ENCODE measurements at regions not wholly inside any gene's neighbourhood (a gene's known extent, or its start where the extent isn't known, plus 50 kb on each side); places are given as distances from the start of the nearest gene placed in this dataset.

- no peaks in the 10 kb centered on the region for H3K36me3 Mint-ChIP-seq (ENCODE audit: low read depth)
- H3K4me3 Mint-ChIP-seq, result no peak overlapping the region
- intact Hi-C loops (cut with micrococcal nuclease), result no loop called here
- DNase-seq (ENCODE audit: low spot score), result no peak
- no peaks in the 10 kb centered on the region for H3K9me3 Mint-ChIP-seq
- H3K27me3 Mint-ChIP-seq (ENCODE audit: insufficient read depth), result no peaks in the 10 kb centered on the region
- no peaks in the 10 kb centered on the region for H3K4me1 Mint-ChIP-seq (ENCODE audit: low read depth)
- H3K27ac Mint-ChIP-seq, result no peak overlapping the region
These were observed 379.5 kb downstream of the SH3GL2 start for GRCh38 chr9:17958363-17958762.

DNA sequence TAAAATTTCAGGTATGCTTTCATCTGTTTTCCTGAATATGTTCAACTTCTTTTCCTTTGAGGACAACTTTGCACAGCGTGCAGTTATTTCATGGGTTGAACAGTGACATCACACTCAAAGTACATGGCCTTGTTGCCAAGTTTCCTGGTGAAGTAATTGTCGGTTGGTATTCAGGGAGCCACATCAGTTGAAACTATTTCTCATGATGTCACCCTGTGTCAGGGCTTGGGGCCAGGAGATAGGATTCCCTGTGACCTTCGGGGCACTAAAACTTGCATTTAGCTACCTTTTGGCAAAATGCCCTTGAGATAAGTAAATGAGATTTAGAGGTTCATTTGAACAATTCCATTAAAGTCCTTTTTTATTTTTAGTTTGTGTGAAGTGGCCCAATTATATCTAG is 383.9 kb downstream of the SH3GL2 start:
- Mint-ChIP-seq H3K27me3 (ENCODE audit: insufficient read depth) (no peaks in the 10 kb centered on the region), H3K27ac (no peak overlapping the region), H3K9me3 (no peaks in the 10 kb centered on the region), H3K4me3 (no peak overlapping the region), H3K36me3 (ENCODE audit: low read depth) (no peaks in the 10 kb centered on the region), H3K4me1 (ENCODE audit: low read depth) (no peaks in the 10 kb centered on the region)
- no peak for DNase-seq (ENCODE audit: low spot score)
- intact Hi-C loops (cut with micrococcal nuclease), result no loop called here

DNA sequence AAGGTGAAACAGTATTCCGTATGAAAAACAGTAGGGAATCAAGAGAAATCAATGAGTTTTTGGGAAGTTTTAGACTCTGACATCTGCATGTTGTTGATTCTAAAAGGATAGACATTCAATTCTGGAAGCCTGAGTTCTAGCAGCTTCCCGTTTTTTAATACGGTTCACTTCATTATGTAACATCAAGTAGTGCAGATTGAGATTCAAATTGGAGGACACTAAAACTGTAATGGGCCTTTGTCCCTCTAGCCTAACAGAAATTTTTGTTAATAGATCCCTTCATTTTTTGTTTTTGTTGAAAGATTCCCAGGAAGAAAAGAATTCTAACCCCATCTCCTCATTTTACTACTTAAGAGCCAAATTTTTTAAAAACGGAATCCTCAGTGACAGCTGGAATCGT is 384.6 kb downstream of the SH3GL2 start:
- no peaks in the 10 kb centered on the region for H3K9me3 Mint-ChIP-seq
- no peak overlapping the region for H3K27ac Mint-ChIP-seq
- no peaks in the 10 kb centered on the region for H3K36me3 Mint-ChIP-seq (ENCODE audit: low read depth)
- no peaks in the 10 kb centered on the region for H3K27me3 Mint-ChIP-seq (ENCODE audit: insufficient read depth)
- intact Hi-C loops (cut with micrococcal nuclease), result no loop called here
- no peak overlapping the region for H3K4me3 Mint-ChIP-seq
- no peaks in the 10 kb centered on the region for H3K4me1 Mint-ChIP-seq (ENCODE audit: low read depth)
- DNase-seq (ENCODE audit: low spot score), result no peak

DNA sequence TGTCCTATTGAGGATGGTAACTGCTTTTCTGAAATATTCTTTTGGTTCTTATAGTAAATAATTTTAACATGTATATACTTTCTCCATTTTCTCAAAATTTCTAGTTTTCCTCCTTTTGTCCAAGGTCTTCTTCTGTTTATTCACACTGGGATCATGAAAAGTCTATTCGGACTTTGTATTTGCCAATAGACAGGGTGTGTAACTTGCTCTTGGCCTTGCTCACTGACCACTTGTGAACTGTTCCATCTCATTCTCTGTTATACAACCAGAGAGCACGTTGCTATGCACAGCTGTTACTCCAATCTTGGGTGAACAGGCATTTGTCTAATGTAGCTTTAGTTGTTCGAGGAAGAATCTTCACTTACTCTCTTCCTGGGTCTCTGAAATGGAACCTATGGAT is 388.9 kb downstream of the SH3GL2 start:
- no peaks in the 10 kb centered on the region for H3K36me3 Mint-ChIP-seq (ENCODE audit: low read depth)
- no peaks in the 10 kb centered on the region for H3K4me1 Mint-ChIP-seq (ENCODE audit: low read depth)
- no peak for DNase-seq (ENCODE audit: low spot score)
- H3K27me3 Mint-ChIP-seq (ENCODE audit: insufficient read depth), result no peaks in the 10 kb centered on the region
- intact Hi-C loops (cut with micrococcal nuclease), result no loop called here
- H3K27ac Mint-ChIP-seq, result no peak overlapping the region
- no peak overlapping the region for H3K4me3 Mint-ChIP-seq
- no peaks in the 10 kb centered on the region for H3K9me3 Mint-ChIP-seq

- H3K4me1 Mint-ChIP-seq (ENCODE audit: low read depth), result no peaks in the 10 kb centered on the region
- H3K4me3 Mint-ChIP-seq, result no peak overlapping the region
- intact Hi-C loops (cut with micrococcal nuclease), result no loop called here
- H3K27me3 Mint-ChIP-seq (ENCODE audit: insufficient read depth), result no peaks in the 10 kb centered on the region
- H3K36me3 Mint-ChIP-seq (ENCODE audit: low read depth), result no peaks in the 10 kb centered on the region
- H3K27ac Mint-ChIP-seq, result no peak overlapping the region
- H3K9me3 Mint-ChIP-seq, result no peaks in the 10 kb centered on the region
- no peak for DNase-seq (ENCODE audit: low spot score)
These were observed 390.4 kb downstream of the SH3GL2 start for GRCh38 chr9:17969232-17969631.

DNA sequence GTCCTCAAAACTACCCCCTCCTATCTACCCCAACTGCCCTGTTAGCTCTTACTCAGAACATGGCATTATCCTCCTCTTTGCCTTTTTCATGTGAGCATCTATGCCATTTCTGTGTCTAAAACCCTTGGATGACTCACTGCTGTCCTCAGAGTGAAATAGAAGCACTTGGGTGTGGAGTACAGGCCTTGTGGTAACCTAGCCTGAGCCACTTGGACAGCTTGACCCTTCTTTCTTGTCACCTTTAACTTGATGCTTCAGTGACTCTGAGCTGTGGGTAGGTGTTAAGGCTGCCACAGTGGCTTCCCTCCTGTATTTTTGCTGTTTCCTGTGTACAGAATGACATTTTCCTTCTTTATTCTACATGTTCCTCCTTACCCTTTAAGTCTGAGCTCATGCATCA is 391.4 kb downstream of the SH3GL2 start:
- H3K4me3 Mint-ChIP-seq, result no peak overlapping the region
- H3K27ac Mint-ChIP-seq, result no peak overlapping the region
- no peak for DNase-seq (ENCODE audit: low spot score)
- H3K36me3 Mint-ChIP-seq (ENCODE audit: low read depth), result no peaks in the 10 kb centered on the region
- no peaks in the 10 kb centered on the region for H3K27me3 Mint-ChIP-seq (ENCODE audit: insufficient read depth)
- H3K9me3 Mint-ChIP-seq, result no peaks in the 10 kb centered on the region
- no peaks in the 10 kb centered on the region for H3K4me1 Mint-ChIP-seq (ENCODE audit: low read depth)
- intact Hi-C loops (cut with micrococcal nuclease), result no loop called here

GRCh38 chr9:17978773-17979172 is 399.9 kb downstream of the SH3GL2 start:
- H3K4me1 Mint-ChIP-seq (ENCODE audit: low read depth), result no peaks in the 10 kb centered on the region
- no peak overlapping the region for H3K27ac Mint-ChIP-seq
- no peaks in the 10 kb centered on the region for H3K36me3 Mint-ChIP-seq (ENCODE audit: low read depth)
- no peak overlapping the region for H3K4me3 Mint-ChIP-seq
- intact Hi-C loops (cut with micrococcal nuclease), result no loop called here
- H3K27me3 Mint-ChIP-seq (ENCODE audit: insufficient read depth), result no peaks in the 10 kb centered on the region
- no peak for DNase-seq (ENCODE audit: low spot score)
- peaks cover 21% of the 10 kb centered on the region for H3K9me3 Mint-ChIP-seq

GRCh38 chr9:17986595-17986994 is 407.7 kb downstream of the SH3GL2 start:
- Mint-ChIP-seq H3K4me3 (no peak overlapping the region), H3K27ac (no peak overlapping the region), H3K36me3 (ENCODE audit: low read depth) (no peaks in the 10 kb centered on the region), H3K9me3 (no peaks in the 10 kb centered on the region), H3K4me1 (ENCODE audit: low read depth) (no peaks in the 10 kb centered on the region), H3K27me3 (ENCODE audit: insufficient read depth) (no peaks in the 10 kb centered on the region)
- intact Hi-C loops (cut with micrococcal nuclease), result no loop called here
- no peak for DNase-seq (ENCODE audit: low spot score)

DNA sequence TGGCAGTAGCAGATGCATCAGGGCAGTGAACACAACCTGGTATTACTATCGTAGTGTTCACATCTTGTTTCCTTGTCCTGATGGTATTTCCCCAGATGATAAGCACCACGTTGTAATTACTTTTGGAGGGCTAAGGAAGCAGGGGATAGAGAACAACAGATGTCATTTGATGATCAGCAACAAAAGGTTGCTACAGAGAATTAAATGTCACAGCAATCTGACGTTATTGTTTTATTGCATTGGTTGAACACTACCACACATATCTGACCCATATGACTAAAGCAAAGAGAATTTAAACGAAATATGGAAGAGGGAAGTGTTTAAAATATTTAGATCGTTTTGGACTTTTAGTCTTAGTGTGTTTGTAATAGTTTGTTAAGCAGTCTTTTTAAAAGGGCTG is 408.3 kb downstream of the SH3GL2 start:
- Mint-ChIP-seq H3K27ac (no peak overlapping the region), H3K4me3 (no peak overlapping the region), H3K4me1 (ENCODE audit: low read depth) (no peaks in the 10 kb centered on the region), H3K9me3 (no peaks in the 10 kb centered on the region), H3K27me3 (ENCODE audit: insufficient read depth) (no peaks in the 10 kb centered on the region), H3K36me3 (ENCODE audit: low read depth) (no peaks in the 10 kb centered on the region)
- no peak for DNase-seq (ENCODE audit: low spot score)
- intact Hi-C loops (cut with micrococcal nuclease), result no loop called here

DNA sequence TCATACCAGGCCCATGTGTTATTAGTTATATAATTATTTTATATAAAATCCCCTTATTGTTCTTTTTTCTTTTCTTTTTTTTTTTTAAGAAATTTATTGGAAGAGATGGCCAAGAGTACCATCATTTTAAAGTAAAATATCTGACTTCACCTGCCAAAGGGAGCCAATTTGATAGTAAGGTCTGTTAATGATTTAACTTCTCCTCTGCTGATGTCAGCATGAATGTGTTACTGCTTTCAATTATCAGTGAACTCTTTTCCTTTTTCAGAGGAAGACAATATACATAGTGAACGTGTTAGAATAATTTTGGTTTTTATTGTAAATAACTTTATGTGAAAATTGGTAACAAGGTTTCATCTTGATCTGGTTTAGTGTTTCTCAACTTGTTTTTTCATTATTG is 409.6 kb downstream of the SH3GL2 start:
- no peak for DNase-seq (ENCODE audit: low spot score)
- no peaks in the 10 kb centered on the region for H3K4me1 Mint-ChIP-seq (ENCODE audit: low read depth)
- no peaks in the 10 kb centered on the region for H3K27me3 Mint-ChIP-seq (ENCODE audit: insufficient read depth)
- no peak overlapping the region for H3K4me3 Mint-ChIP-seq
- H3K36me3 Mint-ChIP-seq (ENCODE audit: low read depth), result no peaks in the 10 kb centered on the region
- intact Hi-C loops (cut with micrococcal nuclease), result no loop called here
- H3K27ac Mint-ChIP-seq, result no peak overlapping the region
- H3K9me3 Mint-ChIP-seq, result no peaks in the 10 kb centered on the region

GRCh38 chr9:17990602-17991001 is 411.7 kb downstream of the SH3GL2 start:
- no peak for DNase-seq (ENCODE audit: low spot score)
- Mint-ChIP-seq H3K27ac (no peak overlapping the region), H3K4me3 (no peak overlapping the region), H3K9me3 (no peaks in the 10 kb centered on the region), H3K4me1 (ENCODE audit: low read depth) (no peaks in the 10 kb centered on the region), H3K36me3 (ENCODE audit: low read depth) (no peaks in the 10 kb centered on the region), H3K27me3 (ENCODE audit: insufficient read depth) (no peaks in the 10 kb centered on the region)
- intact Hi-C loops (cut with micrococcal nuclease), result no loop called here

DNA sequence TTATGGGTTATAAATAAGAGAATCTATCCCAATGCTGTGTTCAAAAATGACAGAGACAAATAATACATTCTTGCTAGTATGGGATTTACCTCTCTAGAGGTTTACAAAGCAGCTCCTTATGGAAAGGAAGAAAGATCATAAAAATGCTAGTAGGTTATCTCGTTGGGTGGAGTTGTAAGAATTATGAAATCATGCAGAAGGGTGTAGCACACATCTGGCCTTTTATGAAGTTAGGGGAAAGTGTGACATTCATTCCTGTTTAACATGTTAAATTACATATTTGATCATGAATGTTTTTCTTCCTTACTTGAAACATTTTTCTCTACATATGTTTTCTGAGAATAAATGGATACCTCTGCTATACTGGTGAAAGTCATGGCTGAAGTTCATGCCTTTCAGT is 414.2 kb downstream of the SH3GL2 start:
- DNase-seq (ENCODE audit: low spot score), result no peak
- no peaks in the 10 kb centered on the region for H3K4me1 Mint-ChIP-seq (ENCODE audit: low read depth)
- H3K9me3 Mint-ChIP-seq, result no peaks in the 10 kb centered on the region
- no peaks in the 10 kb centered on the region for H3K27me3 Mint-ChIP-seq (ENCODE audit: insufficient read depth)
- H3K27ac Mint-ChIP-seq, result no peak overlapping the region
- H3K4me3 Mint-ChIP-seq, result no peak overlapping the region
- intact Hi-C loops (cut with micrococcal nuclease), result no loop called here
- H3K36me3 Mint-ChIP-seq (ENCODE audit: low read depth), result no peaks in the 10 kb centered on the region

DNA sequence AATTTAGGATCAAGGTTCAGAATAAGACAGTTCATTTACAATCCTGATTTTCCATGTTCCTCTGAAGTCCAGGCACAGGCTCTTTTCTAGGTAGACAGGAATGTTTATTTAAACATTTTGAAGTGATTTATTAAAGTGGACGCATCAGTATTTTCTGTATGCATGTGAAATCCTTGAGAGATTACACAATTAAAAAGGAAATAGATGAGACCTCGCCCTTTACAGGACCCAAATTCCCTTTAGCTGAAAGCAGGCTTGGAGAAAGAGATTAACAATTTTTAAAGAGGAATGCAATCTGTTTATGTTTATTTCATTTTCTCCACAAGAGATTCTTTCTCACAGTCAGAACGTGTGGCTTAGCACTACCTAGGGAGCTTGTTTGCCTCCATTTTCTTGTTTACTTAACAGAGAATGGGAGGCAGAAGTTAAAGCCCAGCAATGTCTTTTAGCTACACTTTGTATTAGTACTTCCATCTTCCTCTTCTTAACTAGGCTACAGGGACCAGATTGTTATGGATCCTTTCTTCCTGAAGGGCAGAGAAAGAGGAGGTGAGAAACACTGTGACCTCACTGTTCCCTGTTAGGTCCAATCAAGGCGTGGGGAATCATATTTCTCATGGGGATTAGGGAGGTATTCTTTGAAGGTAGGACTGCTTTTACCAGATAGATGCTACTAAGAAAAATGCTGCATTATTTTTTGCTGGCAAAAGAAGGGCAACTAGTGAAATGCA is 416.0 kb downstream of the SH3GL2 start:
- Mint-ChIP-seq H3K4me1 (ENCODE audit: low read depth) (no peaks in the 10 kb centered on the region), H3K27me3 (ENCODE audit: insufficient read depth) (no peaks in the 10 kb centered on the region), H3K9me3 (no peaks in the 10 kb centered on the region), H3K36me3 (ENCODE audit: low read depth) (no peaks in the 10 kb centered on the region), H3K4me3 (no peak overlapping the region), H3K27ac (no peak overlapping the region)
- DNase-seq (ENCODE audit: low spot score), result no peak
- intact Hi-C loops (cut with micrococcal nuclease), result no loop called here

DNA sequence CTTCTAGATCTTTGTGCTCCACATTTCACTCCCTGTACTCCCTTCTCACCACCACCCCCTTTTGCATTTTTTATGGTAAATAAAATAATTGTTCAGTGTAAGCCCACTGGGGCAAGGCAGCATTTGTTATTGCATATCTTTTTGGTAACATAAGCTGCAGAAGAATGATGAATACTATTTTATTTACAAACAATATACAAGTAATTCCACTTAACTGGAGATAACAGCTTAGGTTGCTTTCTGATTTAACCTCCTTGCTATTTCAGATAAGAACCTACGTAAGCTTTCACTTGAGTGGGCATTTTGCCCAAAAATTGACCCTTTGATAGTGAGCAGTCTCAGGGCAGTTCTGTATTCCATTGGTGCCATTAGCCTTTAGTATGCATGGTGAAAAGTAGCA is 417.9 kb downstream of the SH3GL2 start:
- no peaks in the 10 kb centered on the region for H3K36me3 Mint-ChIP-seq (ENCODE audit: low read depth)
- no peak for DNase-seq (ENCODE audit: low spot score)
- no peak overlapping the region for H3K27ac Mint-ChIP-seq
- H3K27me3 Mint-ChIP-seq (ENCODE audit: insufficient read depth), result no peaks in the 10 kb centered on the region
- H3K4me1 Mint-ChIP-seq (ENCODE audit: low read depth), result no peaks in the 10 kb centered on the region
- intact Hi-C loops (cut with micrococcal nuclease), result no loop called here
- no peaks in the 10 kb centered on the region for H3K9me3 Mint-ChIP-seq
- H3K4me3 Mint-ChIP-seq, result no peak overlapping the region
